ENCODE measurements at regions not wholly inside any gene's neighbourhood (a gene's known extent, or its start where the extent isn't known, plus 50 kb on each side); places are given as distances from the start of the nearest gene placed in this dataset.

- Histone ChIP-seq H3K4me1 (ENCODE audit: control insufficient read depth, insufficient read depth, low read length, poor library complexity, severe bottlenecking) (no peaks in the 10 kb centered on the region), H3K27me3 (ENCODE audit: control insufficient read depth, insufficient read depth, low read length) (no peaks in the 10 kb centered on the region), H3K9me3 (ENCODE audit: control insufficient read depth in 2 of 2, low read length in 2 of 2) (peaks cover 0 to 2% of the 10 kb centered on the region in 2 experiments), H3K36me3 (ENCODE audit: control insufficient read depth, insufficient read depth, low read length) (no peaks in the 10 kb centered on the region), H3K27ac (ENCODE audit: insufficient read depth, low read length, poor library complexity, severe bottlenecking) (no peak overlapping the region), H3K4me3 (ENCODE audit: low read depth, low read length) (no peak overlapping the region)
- DNase-seq (no peak), ATAC-seq (ENCODE audit: low read depth in 2 of 2) (no peak)
- no peak overlapping the region for H3K27ac Mint-ChIP-seq
- no peak overlapping the region for H3K4me3 Mint-ChIP-seq
- H3K9me3 Mint-ChIP-seq = peaks cover 4 to 28% (median 13%) of the 10 kb centered on the region in 7 donors
- no peaks in the 10 kb centered on the region for H3K27me3 Mint-ChIP-seq
- no peaks in the 10 kb centered on the region for H3K36me3 Mint-ChIP-seq
- H3K4me1 Mint-ChIP-seq = no peaks in the 10 kb centered on the region
These were observed 1447.4 kb upstream of the TMEM132C start for GRCh38 chr12:126819554-126819953.

- Mint-ChIP-seq H3K27ac (peak overlapping the region in 1 of 3 donors; percentile 74), H3K4me3 (no peak overlapping the region), H3K27me3 (no peaks in the 10 kb centered on the region), H3K36me3 (no peaks in the 10 kb centered on the region), H3K4me1 (no peaks in the 10 kb centered on the region), H3K9me3 (peaks cover 2 to 24% (median 5%) of the 10 kb centered on the region in 7 donors)
- Histone ChIP-seq H3K9me3 (ENCODE audit: control insufficient read depth in 2 of 2, low read length in 2 of 2) (peaks cover 0 to 2% of the 10 kb centered on the region in 2 experiments), H3K36me3 (ENCODE audit: control insufficient read depth, insufficient read depth, low read length) (no peaks in the 10 kb centered on the region), H3K4me1 (ENCODE audit: control insufficient read depth, insufficient read depth, low read length, poor library complexity, severe bottlenecking) (no peaks in the 10 kb centered on the region), H3K27me3 (ENCODE audit: control insufficient read depth, insufficient read depth, low read length) (no peaks in the 10 kb centered on the region), H3K27ac (ENCODE audit: insufficient read depth, low read length, poor library complexity, severe bottlenecking) (no peak overlapping the region), H3K4me3 (ENCODE audit: low read depth, low read length) (no peak overlapping the region)
- no peak for DNase-seq
- ATAC-seq (ENCODE audit: low read depth in 2 of 2) = no peak
These were observed 1435.9 kb upstream of the TMEM132C start for GRCh38 chr12:126830778-126831680.

GRCh38 chr12:126837697-126838096, 1429.3 kb upstream of the TMEM132C start:
- no peaks in the 10 kb centered on the region for H3K27me3 Mint-ChIP-seq
- H3K4me3 ChIP-seq (ENCODE audit: low read depth, low read length) = no peak overlapping the region
- no peak for DNase-seq
- peaks cover 5 to 16% of the 10 kb centered on the region in 2 experiments for H3K9me3 ChIP-seq (ENCODE audit: control insufficient read depth in 2 of 2, low read length in 2 of 2)
- no peaks in the 10 kb centered on the region for H3K36me3 Mint-ChIP-seq
- no peak for ATAC-seq (ENCODE audit: low read depth in 2 of 2)
- no peak overlapping the region for H3K4me3 Mint-ChIP-seq
- H3K27ac Mint-ChIP-seq = no peak overlapping the region
- H3K27me3 ChIP-seq (ENCODE audit: control insufficient read depth, insufficient read depth, low read length) = no peaks in the 10 kb centered on the region
- peaks cover 0 to 42% (median 15%) of the 10 kb centered on the region in 7 donors for H3K9me3 Mint-ChIP-seq
- H3K4me1 Mint-ChIP-seq = no peaks in the 10 kb centered on the region
- no peaks in the 10 kb centered on the region for H3K4me1 ChIP-seq (ENCODE audit: control insufficient read depth, insufficient read depth, low read length, poor library complexity, severe bottlenecking)
- no peaks in the 10 kb centered on the region for H3K36me3 ChIP-seq (ENCODE audit: control insufficient read depth, insufficient read depth, low read length)
- H3K27ac ChIP-seq (ENCODE audit: insufficient read depth, low read length, poor library complexity, severe bottlenecking) = no peak overlapping the region

- H3K27me3 ChIP-seq (ENCODE audit: control insufficient read depth, insufficient read depth, low read length) = no peaks in the 10 kb centered on the region
- Mint-ChIP-seq H3K4me3 (no peak overlapping the region), H3K36me3 (no peaks in the 10 kb centered on the region), H3K4me1 (no peaks in the 10 kb centered on the region), H3K9me3 (peaks cover 0 to 7% (median 5%) of the 10 kb centered on the region in 7 donors), H3K27me3 (no peaks in the 10 kb centered on the region), H3K27ac (no peak overlapping the region)
- H3K4me3 ChIP-seq (ENCODE audit: low read depth, low read length) = no peak overlapping the region
- no peak for DNase-seq
- no peaks in the 10 kb centered on the region for H3K36me3 ChIP-seq (ENCODE audit: control insufficient read depth, insufficient read depth, low read length)
- no peaks in the 10 kb centered on the region for H3K9me3 ChIP-seq (ENCODE audit: control insufficient read depth in 2 of 2, low read length in 2 of 2)
- H3K4me1 ChIP-seq (ENCODE audit: control insufficient read depth, insufficient read depth, low read length, poor library complexity, severe bottlenecking) = no peaks in the 10 kb centered on the region
- ATAC-seq (ENCODE audit: low read depth in 2 of 2) = no peak
- H3K27ac ChIP-seq (ENCODE audit: insufficient read depth, low read length, poor library complexity, severe bottlenecking) = no peak overlapping the region
These were observed 1422.9 kb upstream of the TMEM132C start for GRCh38 chr12:126843915-126844669.

- Histone ChIP-seq H3K9me3 (ENCODE audit: control insufficient read depth in 2 of 2, low read length in 2 of 2) (no peaks in the 10 kb centered on the region), H3K4me3 (ENCODE audit: low read depth, low read length) (no peak overlapping the region), H3K27ac (ENCODE audit: insufficient read depth, low read length, poor library complexity, severe bottlenecking) (no peak overlapping the region), H3K36me3 (ENCODE audit: control insufficient read depth, insufficient read depth, low read length) (no peaks in the 10 kb centered on the region), H3K27me3 (ENCODE audit: control insufficient read depth, insufficient read depth, low read length) (no peaks in the 10 kb centered on the region), H3K4me1 (ENCODE audit: control insufficient read depth, insufficient read depth, low read length, poor library complexity, severe bottlenecking) (no peaks in the 10 kb centered on the region)
- no peaks in the 10 kb centered on the region for H3K36me3 Mint-ChIP-seq
- H3K9me3 Mint-ChIP-seq = peaks cover 0 to 10% (median 3%) of the 10 kb centered on the region in 7 donors
- no peak for DNase-seq
- no peaks in the 10 kb centered on the region for H3K4me1 Mint-ChIP-seq
- no peak overlapping the region for H3K27ac Mint-ChIP-seq
- no peak for ATAC-seq (ENCODE audit: low read depth in 2 of 2)
- no peak overlapping the region for H3K4me3 Mint-ChIP-seq
- H3K27me3 Mint-ChIP-seq = no peaks in the 10 kb centered on the region
These were observed 1419.9 kb upstream of the TMEM132C start for GRCh38 chr12:126847005-126847629.

GRCh38 chr12:126855768-126856167, 1411.2 kb upstream of the TMEM132C start:
- H3K4me1 Mint-ChIP-seq = peaks cover 0 to 3% (median 0%) of the 10 kb centered on the region in 4 donors
- H3K36me3 ChIP-seq (ENCODE audit: control insufficient read depth, insufficient read depth, low read length) = no peaks in the 10 kb centered on the region
- DNase-seq = no peak
- H3K4me1 ChIP-seq (ENCODE audit: control insufficient read depth, insufficient read depth, low read length, poor library complexity, severe bottlenecking) = no peaks in the 10 kb centered on the region
- H3K27ac Mint-ChIP-seq = no peak overlapping the region
- no peaks in the 10 kb centered on the region for H3K9me3 ChIP-seq (ENCODE audit: control insufficient read depth in 2 of 2, low read length in 2 of 2)
- no peaks in the 10 kb centered on the region for H3K27me3 Mint-ChIP-seq
- no peak overlapping the region for H3K27ac ChIP-seq (ENCODE audit: insufficient read depth, low read length, poor library complexity, severe bottlenecking)
- H3K27me3 ChIP-seq (ENCODE audit: control insufficient read depth, insufficient read depth, low read length) = no peaks in the 10 kb centered on the region
- no peak for ATAC-seq (ENCODE audit: low read depth in 2 of 2)
- no peak overlapping the region for H3K4me3 Mint-ChIP-seq
- no peak overlapping the region for H3K4me3 ChIP-seq (ENCODE audit: low read depth, low read length)
- H3K36me3 Mint-ChIP-seq = no peaks in the 10 kb centered on the region
- peaks cover 1 to 8% (median 4%) of the 10 kb centered on the region in 7 donors for H3K9me3 Mint-ChIP-seq

- H3K27ac Mint-ChIP-seq = no peak overlapping the region
- no peaks in the 10 kb centered on the region for H3K9me3 ChIP-seq (ENCODE audit: control insufficient read depth in 2 of 2, low read length in 2 of 2)
- H3K27me3 ChIP-seq (ENCODE audit: control insufficient read depth, insufficient read depth, low read length) = no peaks in the 10 kb centered on the region
- no peaks in the 10 kb centered on the region for H3K4me1 ChIP-seq (ENCODE audit: control insufficient read depth, insufficient read depth, low read length, poor library complexity, severe bottlenecking)
- H3K4me1 Mint-ChIP-seq = peaks cover 0 to 3% (median 0%) of the 10 kb centered on the region in 4 donors
- H3K9me3 Mint-ChIP-seq = peaks cover 1 to 7% (median 4%) of the 10 kb centered on the region in 7 donors
- no peaks in the 10 kb centered on the region for H3K27me3 Mint-ChIP-seq
- no peak overlapping the region for H3K27ac ChIP-seq (ENCODE audit: insufficient read depth, low read length, poor library complexity, severe bottlenecking)
- no peak overlapping the region for H3K4me3 ChIP-seq (ENCODE audit: low read depth, low read length)
- H3K36me3 Mint-ChIP-seq = no peaks in the 10 kb centered on the region
- H3K4me3 Mint-ChIP-seq = no peak overlapping the region
- no peaks in the 10 kb centered on the region for H3K36me3 ChIP-seq (ENCODE audit: control insufficient read depth, insufficient read depth, low read length)
- ATAC-seq (ENCODE audit: low read depth in 2 of 2) (no peak), DNase-seq (no peak)
These were observed 1410.0 kb upstream of the TMEM132C start for GRCh38 chr12:126856958-126857357.
